Cardiac septum (tissue), 1 donor: ENCODE measurements at regions not wholly inside any gene's neighbourhood (a gene's known extent, or its start where the extent isn't known, plus 50 kb on each side); places are given as distances from the start of the nearest gene placed in this dataset.

Source experiments
- DNase-seq: peaks from one replicate; pipeline ENCODE4 v3.0.0-alpha.2; 2020; ENCODE audit warnings: low spot score
- intact Hi-C: fragments of 100-400 bp; cut with DNase I; formaldehyde crosslinking; loops from one replicate; pipeline ENCODE4 v1.14.0; 2022
- donor health status: DM: no; HTN: no; CAD: no.

DNA sequence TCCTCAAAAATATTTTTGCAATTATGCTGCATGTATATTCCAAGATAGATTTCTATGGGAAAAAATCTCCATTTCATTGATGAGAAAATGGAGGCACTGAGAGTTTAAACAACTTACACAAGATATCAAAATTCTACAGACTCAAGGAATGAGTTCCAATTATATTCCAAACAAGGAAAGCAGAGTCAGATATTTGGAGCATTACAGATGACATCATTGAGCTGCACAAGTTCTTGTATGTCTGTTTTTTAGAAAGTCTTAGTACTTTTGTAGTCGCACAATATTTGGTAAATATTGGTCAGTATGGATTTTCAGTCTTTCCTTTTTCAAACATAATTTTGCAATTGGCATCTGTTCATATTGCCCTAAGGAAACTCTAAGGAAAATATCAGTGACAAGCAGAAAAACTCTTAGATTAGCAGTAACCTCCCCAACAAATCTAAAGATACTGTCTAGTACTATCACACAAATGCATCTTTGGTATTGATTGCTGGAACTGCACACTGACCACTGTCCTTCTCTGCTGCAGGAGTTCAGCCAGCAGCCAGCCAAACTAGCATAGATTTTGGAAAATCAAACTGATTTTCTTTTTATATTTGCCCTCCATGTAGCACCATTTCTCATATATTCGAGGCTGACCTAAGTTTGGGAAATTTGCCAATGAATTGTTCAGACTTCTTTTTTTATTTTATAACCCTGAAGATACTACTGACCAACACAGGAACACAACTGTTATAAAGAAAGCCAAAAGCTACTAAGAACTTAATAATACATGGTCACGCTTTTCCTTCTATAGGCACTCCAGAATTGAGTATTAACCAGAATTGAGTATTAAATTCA is 51.7 kb upstream of the TBX18 start:
- intact Hi-C loops = no loop called here
- no peak for DNase-seq
